ENCODE measurements at regions not wholly inside any gene's neighbourhood (a gene's known extent, or its start where the extent isn't known, plus 50 kb on each side); places are given as distances from the start of the nearest gene placed in this dataset.

DNA sequence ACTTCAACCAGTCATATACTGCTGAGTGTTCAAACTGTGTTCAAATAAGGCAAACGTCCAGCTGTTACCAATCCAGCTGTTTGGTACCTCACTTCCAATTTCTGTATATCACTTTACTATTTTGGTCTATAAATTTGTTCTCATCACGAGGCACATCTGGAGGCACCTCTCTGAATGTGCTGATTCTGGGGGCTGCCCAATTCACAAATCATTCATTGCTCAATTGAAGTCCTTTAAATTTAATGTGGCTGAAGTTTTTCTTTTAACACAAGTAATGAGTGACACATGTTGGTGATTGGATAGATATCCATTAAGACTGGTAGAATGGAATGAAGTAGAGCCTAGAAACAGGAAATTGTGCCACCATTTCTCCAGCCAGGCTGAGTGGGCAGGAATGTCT lies 617.0 kb upstream of the TMEM132C start:
- DNase-seq (ENCODE audit: extremely low read depth, low read depth, low spot score) = no peak

GRCh38 chr12:127650626-127651025 lies 616.3 kb upstream of the TMEM132C start:
- no peak for DNase-seq (ENCODE audit: extremely low read depth, low read depth, low spot score)

DNA sequence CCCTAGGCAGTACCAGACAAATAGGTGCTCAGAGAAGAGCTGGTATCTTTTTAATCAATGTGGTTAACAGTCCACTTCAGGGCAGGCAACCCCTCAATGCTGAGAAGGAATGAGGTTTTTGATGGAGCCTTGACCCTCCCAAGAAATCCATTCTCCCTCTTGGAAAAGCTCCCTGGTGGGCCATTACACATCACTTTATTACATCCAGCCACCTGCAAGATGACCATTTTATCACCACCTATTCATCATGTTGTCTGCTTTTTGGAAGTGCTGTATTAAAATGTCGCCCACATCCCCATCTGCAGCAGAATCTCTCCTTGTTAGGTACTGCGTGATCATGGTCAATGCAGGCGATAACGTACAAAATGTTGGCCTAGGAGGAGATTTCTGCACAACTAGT lies 614.7 kb upstream of the TMEM132C start:
- no peak for DNase-seq (ENCODE audit: extremely low read depth, low read depth, low spot score)

GRCh38 chr12:127654383-127654985 lies 612.5 kb upstream of the TMEM132C start:
- no peak for DNase-seq (ENCODE audit: extremely low read depth, low read depth, low spot score)

DNA sequence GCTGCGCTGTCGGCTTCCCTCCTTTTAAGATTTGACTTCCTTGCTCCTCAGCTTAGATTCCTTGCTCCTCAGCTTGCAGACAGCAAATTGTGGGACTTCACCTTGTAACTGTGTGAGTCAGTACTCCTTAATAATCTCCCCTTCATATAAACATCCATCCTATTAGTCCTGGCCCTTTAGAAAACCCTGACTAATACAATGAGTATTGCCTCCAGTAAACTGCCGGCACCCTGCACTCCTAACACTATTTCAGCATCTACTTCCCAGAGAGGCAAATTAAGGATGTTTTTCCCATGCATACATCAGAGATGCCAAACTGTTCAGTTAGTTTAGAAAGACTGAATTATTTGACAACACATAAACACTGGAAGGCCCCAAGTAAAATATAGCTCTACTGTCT lies 611.3 kb upstream of the TMEM132C start:
- no peak for DNase-seq (ENCODE audit: extremely low read depth, low read depth, low spot score)

GRCh38 chr12:127656266-127656665 lies 610.7 kb upstream of the TMEM132C start:
- no peak for DNase-seq (ENCODE audit: extremely low read depth, low read depth, low spot score)

- DNase-seq (ENCODE audit: extremely low read depth, low read depth, low spot score) = no peak
These were observed 609.9 kb upstream of the TMEM132C start for GRCh38 chr12:127657036-127657435.

DNA sequence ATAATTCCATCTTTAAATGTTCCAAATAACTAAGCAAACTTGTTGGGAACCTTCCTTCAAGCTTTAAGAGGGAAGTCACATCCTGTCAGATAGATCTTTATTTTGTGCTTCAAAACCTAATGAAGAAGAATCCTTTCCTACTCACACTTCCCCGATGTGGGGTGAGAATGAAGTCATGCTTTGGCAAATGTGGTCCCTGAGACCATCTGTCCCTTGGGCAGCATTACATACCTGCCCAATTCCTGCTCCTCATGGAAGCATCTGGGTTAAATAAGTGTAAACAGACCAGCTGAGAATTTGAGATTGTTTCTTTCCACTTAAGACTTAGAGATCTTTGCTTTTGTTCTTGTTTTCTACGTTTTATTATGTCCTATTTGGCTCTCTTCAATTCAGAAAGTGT lies 606.0 kb upstream of the TMEM132C start:
- DNase-seq (ENCODE audit: extremely low read depth, low read depth, low spot score) = no peak

DNA sequence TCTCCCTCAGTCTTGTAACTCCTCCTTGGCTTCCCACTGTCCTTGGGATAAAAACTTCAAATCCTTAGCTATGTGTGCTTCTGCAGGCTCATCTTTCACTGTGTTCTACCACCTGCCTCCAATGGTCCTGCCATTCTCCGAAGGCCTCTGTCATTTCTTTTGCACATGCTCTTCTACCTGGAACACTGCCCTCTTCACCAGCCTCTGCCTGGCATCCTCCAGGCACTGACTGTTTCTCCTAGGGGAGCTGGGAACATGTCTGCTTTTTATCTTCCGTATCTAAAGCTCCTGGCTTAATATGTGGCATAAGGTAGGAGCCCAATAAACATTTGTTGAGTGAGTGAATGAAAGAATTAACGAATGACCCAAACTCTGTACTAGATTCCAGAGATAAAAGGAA lies 603.3 kb upstream of the TMEM132C start:
- DNase-seq (ENCODE audit: extremely low read depth, low read depth, low spot score) = no peak

- DNase-seq (ENCODE audit: extremely low read depth, low read depth, low spot score) = no peak
These were observed 602.1 kb upstream of the TMEM132C start for GRCh38 chr12:127664901-127665300.

DNA sequence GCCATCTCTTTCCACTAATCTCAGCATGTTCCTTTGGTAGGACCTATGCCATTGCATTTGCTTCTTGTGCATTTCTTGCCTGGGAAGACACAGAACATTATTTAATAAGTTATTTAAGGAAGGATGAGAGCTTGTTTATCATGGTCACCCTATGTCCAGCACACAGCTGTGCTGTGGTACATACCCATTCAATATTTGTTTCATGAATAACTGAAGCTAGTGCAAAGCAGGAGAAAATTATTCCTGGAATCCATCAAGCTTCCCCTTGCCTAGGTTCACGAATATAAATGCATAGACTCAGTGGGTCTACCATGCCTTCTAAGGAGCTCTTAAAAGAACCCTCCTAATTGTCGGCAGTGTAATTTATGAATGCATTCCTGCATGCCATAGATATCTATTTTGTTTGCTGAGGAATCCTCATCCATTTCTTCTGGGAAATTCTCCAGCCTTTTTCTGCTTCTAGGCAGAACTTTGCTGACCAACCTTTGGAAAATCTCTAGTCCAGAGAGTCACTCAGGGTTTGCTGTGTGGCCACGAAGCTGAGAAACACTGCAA lies 599.8 kb upstream of the TMEM132C start:
- no peak for DNase-seq (ENCODE audit: extremely low read depth, low read depth, low spot score)

DNA sequence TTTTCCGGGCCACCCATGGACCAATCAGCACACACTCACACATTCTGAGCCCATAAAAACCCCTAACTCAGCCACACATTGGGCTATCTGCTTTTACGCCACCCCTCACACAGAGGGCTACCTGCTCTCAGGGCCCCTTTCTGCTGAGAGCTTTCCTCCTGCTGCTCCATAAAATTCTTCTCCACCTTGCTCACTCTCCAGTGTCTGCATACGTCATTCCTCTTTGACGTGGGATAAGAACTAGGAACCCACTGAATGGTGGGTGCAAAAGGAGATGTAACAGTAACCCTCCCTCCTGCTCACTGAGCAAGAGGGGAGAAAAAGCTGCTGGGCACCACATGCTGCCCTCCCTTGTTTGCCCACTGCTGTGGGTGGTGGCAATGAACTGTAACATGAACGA lies 596.7 kb upstream of the TMEM132C start:
- no peak for DNase-seq (ENCODE audit: extremely low read depth, low read depth, low spot score)

DNA sequence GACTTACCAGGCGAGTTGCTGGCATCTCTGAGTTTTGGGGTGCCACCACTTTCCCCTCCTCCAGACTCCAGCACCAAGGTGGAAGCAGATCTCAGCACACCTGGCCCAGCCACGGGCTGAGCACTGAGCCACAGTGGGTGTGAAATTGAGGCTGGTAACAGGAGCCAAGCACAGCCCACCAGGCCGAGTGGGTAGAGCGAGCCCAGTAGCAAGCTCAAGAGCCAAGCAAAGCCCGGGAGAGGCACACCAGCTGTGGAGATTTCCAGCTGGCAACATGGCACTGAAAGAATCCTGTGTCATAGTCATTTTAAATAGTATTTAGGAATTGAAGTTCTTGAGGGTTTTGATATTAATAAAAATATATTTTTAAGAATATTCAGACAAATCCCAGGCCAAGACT lies 596.2 kb upstream of the TMEM132C start:
- no peak for DNase-seq (ENCODE audit: extremely low read depth, low read depth, low spot score)

DNA sequence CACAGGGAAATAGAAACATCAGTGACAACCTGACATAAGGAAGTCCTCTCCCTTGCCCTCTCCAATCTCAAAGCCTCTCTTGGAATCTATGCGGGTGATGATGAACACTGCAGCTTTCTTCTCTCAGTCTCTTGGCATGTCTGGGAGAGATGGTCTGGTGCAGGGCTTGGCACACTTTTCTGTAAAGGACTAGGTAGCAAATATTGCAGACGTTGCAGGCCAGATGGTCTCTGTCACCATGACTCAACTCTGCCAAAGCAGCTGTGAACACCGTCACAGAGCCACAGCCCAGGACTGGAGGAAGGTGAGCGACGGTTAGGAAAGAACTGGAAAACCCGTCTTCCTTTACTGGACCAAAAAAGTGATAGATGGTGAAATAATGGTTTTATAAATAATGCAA lies 591.0 kb upstream of the TMEM132C start:
- no peak for DNase-seq (ENCODE audit: extremely low read depth, low read depth, low spot score)

GRCh38 chr12:127677537-127678131 lies 589.3 kb upstream of the TMEM132C start:
- DNase-seq (ENCODE audit: extremely low read depth, low read depth, low spot score) = peak; percentile 3

GRCh38 chr12:127678945-127679344 lies 588.0 kb upstream of the TMEM132C start:
- DNase-seq (ENCODE audit: extremely low read depth, low read depth, low spot score) = no peak

GRCh38 chr12:127680516-127680915 lies 586.5 kb upstream of the TMEM132C start:
- no peak for DNase-seq (ENCODE audit: extremely low read depth, low read depth, low spot score)

DNA sequence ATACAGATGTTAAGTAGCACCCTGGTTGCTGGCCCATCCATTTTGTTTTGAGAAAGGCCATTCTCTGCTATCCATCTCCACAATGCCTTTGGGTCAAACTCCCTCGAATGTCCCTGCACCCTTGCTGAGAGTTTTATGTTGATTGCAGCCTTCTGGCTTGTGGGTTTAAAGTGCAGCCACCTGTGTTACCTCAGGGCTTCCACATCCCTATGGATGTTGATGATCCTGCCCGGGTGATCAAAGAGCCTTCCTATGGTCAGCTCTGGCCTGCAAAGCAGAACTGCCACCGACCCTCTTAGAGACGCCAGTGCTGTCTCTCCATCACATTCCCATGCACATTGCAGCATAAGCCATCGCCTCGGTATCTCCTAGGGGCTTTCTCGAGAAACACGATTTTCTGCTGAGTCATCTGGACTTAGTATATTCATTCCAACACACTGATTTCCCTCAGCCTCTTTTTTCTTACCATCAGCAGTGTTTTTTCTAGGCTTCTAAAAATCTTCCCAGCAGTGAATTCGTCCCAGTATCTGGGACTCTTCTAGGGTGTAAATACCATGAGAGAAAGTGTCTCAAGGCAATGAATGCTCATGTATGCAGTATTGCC lies 585.7 kb upstream of the TMEM132C start:
- no peak for DNase-seq (ENCODE audit: extremely low read depth, low read depth, low spot score)

- DNase-seq (ENCODE audit: extremely low read depth, low read depth, low spot score) = no peak
These were observed 581.5 kb upstream of the TMEM132C start for GRCh38 chr12:127685491-127685890.

DNA sequence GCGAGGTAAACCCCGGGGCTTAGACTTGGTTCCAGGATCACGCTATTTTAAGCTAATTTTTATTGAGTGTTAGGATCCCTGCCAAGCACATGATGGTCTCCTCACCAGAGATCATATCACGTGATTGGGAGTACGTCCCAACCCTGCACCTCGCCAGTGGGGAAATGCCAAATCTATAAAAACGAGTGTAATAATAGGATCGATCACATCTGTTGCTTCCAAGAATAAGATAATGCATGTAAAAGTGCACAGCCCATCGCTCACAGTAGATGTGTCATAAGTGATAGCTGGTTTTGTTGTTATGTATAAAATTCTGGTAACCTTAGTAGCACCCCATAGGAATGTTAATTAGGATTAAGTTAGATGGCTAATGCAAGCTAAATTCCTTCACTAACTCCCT lies 581.0 kb upstream of the TMEM132C start:
- no peak for DNase-seq (ENCODE audit: extremely low read depth, low read depth, low spot score)

GRCh38 chr12:127687181-127687580 lies 579.8 kb upstream of the TMEM132C start:
- DNase-seq (ENCODE audit: extremely low read depth, low read depth, low spot score) = no peak

- no peak for DNase-seq (ENCODE audit: extremely low read depth, low read depth, low spot score)
These were observed 578.0 kb upstream of the TMEM132C start for GRCh38 chr12:127688906-127689428.

Data from glomerular endothelial cell (primary cell).